Fibroblast of lung (primary cell): ENCODE measurements at regions not wholly inside any gene's neighbourhood (a gene's known extent, or its start where the extent isn't known, plus 50 kb on each side); places are given as distances from the start of the nearest gene placed in this dataset.

Experiments used
- DNase-seq, 2 donors: peaks; one replicate each; pipeline versions ENCODE4 v3.0.0 to v3.0.0-alpha.2; 2010; ENCODE audit warnings: low read depth in 2 of 2
- H2AFZ ChIP-seq: 2 replicates; pipeline ENCODE4 v1.5.1; 2012; ENCODE audit warnings: low read length, control low read depth, inconsistent platforms
- H3K27ac ChIP-seq: 2 replicates; pipeline ENCODE4 v1.5.1; 2011; ENCODE audit warnings: low read length, control low read depth; ENCODE audit not compliant: insufficient read depth
- H3K27me3 ChIP-seq: 2 replicates; pipeline ENCODE4 v1.5.1; 2011; ENCODE audit warnings: mild to moderate bottlenecking, low read length; ENCODE audit not compliant: control insufficient read depth, insufficient read depth
- H3K36me3 ChIP-seq: 2 replicates; pipeline ENCODE4 v1.5.1; 2011; ENCODE audit warnings: low read length; ENCODE audit not compliant: control insufficient read depth, insufficient read depth
- H3K4me1 ChIP-seq: 2 replicates; pipeline ENCODE4 v1.5.1; 2011; ENCODE audit warnings: low read length; ENCODE audit not compliant: control insufficient read depth, insufficient read depth; ENCODE audit errors: extremely low read depth
- H3K4me2 ChIP-seq: 2 replicates; pipeline ENCODE4 v1.5.1; 2011; ENCODE audit warnings: low read length, control low read depth; ENCODE audit not compliant: insufficient read depth; ENCODE audit errors: extremely low read depth
- H3K4me3 ChIP-seq, 4 experiments: fragments of 200-600 bp in 1 of 4; sonication (generic) in 1 of 4; replicated peaks in 1 of 4; 2 replicates each; pipeline ENCODE4 v1.5.1; 2011 to 2016; ENCODE audit warnings: low read length in 4 of 4, low read depth in 3 of 4, mild to moderate bottlenecking in 3 of 4, control low read depth in 2 of 4, inconsistent platforms in 1 of 4, mixed read lengths in 1 of 4; ENCODE audit not compliant: insufficient read depth in 1 of 4; ENCODE audit errors: control extremely low read depth in 1 of 4
- H3K79me2 ChIP-seq: 2 replicates; pipeline ENCODE4 v1.5.1; 2012; ENCODE audit warnings: mild to moderate bottlenecking, low read length, inconsistent platforms; ENCODE audit not compliant: control insufficient read depth, insufficient read depth
- H3K9ac ChIP-seq: 2 replicates; pipeline ENCODE4 v1.5.1; 2011; ENCODE audit warnings: mild to moderate bottlenecking, low read length, control low read depth; ENCODE audit not compliant: insufficient read depth
- H3K9me3 ChIP-seq: 2 replicates; pipeline ENCODE4 v1.5.1; 2012; ENCODE audit warnings: low read depth, low read length; ENCODE audit not compliant: control insufficient read depth, insufficient read depth
- H4K20me1 ChIP-seq: 2 replicates; pipeline ENCODE4 v1.5.1; 2011; ENCODE audit warnings: low read length; ENCODE audit not compliant: control insufficient read depth, insufficient read depth; ENCODE audit errors: extremely low read depth
- EZH2 ChIP-seq: IDR thresholded peaks from 2 replicates; pipeline ENCODE4 v1.5.1; 2012; ENCODE audit warnings: low read length, control low read depth, mild to moderate bottlenecking; ENCODE audit errors: missing control alignments
- TF ChIP-seq, protein P1 (sequence below), 2 donors: IDR thresholded peaks in 1 of 2; conservative IDR thresholded peaks in 1 of 2; 1 replicate in 1 of 2; 2 replicates in 1 of 2; pipeline ENCODE4 v1.5.1; 2011 to 2012; ENCODE audit warnings: low read length in 2 of 2, control low read depth in 1 of 2, inconsistent platforms in 1 of 2, low read depth in 1 of 2, mild to moderate bottlenecking in 1 of 2

DNA sequence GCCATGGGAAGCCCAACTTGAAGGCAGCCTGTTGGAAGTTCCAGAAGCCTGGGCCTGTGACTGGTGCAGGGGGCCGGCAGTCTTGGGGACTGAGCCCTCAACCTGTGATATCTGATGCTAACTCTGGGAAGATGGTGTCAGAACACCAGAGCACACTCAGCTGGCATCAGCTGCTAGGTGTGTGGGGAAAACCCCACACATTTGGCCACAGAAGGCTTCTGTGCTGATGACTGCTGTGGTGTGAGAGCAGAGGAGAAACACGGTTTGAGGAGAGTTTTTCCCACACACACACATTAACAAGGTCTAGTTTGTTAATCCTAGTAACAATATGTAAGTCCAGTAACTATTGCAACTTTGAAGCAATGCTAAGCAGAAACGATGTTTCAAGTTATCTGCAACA is 78.0 kb downstream of the PSMB1 start:
- TF ChIP-seq, protein P1, sequence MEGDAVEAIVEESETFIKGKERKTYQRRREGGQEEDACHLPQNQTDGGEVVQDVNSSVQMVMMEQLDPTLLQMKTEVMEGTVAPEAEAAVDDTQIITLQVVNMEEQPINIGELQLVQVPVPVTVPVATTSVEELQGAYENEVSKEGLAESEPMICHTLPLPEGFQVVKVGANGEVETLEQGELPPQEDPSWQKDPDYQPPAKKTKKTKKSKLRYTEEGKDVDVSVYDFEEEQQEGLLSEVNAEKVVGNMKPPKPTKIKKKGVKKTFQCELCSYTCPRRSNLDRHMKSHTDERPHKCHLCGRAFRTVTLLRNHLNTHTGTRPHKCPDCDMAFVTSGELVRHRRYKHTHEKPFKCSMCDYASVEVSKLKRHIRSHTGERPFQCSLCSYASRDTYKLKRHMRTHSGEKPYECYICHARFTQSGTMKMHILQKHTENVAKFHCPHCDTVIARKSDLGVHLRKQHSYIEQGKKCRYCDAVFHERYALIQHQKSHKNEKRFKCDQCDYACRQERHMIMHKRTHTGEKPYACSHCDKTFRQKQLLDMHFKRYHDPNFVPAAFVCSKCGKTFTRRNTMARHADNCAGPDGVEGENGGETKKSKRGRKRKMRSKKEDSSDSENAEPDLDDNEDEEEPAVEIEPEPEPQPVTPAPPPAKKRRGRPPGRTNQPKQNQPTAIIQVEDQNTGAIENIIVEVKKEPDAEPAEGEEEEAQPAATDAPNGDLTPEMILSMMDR (conservative IDR thresholded peaks at IDR 0.05 in 1 of 2, IDR thresholded peaks at IDR 0.05 in 1 of 2; ENCODE audit: low read depth in 1 of 2, low read length in 2 of 2): no peak
- TF ChIP-seq EZH2: no peak
- H3K9ac ChIP-seq: no peak overlapping the region
- no peaks in the 10 kb centered on the region for H3K9me3 ChIP-seq
- no peaks in the 10 kb centered on the region for H3K4me1 ChIP-seq
- no peak overlapping the region for H3K4me2 ChIP-seq
- DNase-seq: no peak
- no peaks in the 10 kb centered on the region for H3K27me3 ChIP-seq
- no peak overlapping the region for H3K27ac ChIP-seq
- H3K36me3 ChIP-seq: no peaks in the 10 kb centered on the region
- H2AFZ ChIP-seq: no peak overlapping the region
- H3K79me2 ChIP-seq: no peaks in the 10 kb centered on the region
- H3K4me3 ChIP-seq: no peak overlapping the region
- H4K20me1 ChIP-seq: no peaks in the 10 kb centered on the region

DNA sequence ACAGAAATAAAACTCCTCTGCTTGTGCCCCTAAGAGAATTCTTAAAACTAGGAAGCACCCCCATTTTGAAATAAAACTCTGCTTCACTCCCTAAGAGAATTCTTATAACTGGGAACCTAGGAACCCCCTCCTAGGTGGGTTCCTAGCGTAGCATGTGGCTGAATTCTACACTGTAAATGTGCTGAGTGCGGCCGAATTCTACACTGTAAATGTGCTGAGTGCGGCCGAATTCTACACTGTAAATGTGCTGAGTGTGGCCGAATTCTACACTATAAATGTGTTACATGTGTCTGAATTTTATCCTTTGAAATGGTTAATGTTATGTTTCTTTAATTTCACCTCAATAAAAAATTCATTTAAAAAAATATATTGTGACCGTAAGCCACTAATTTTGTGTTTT is 79.3 kb downstream of the PSMB1 start:
- Histone ChIP-seq H3K36me3 (no peaks in the 10 kb centered on the region), H3K4me3 (no peak overlapping the region), H3K9me3 (no peaks in the 10 kb centered on the region), H3K4me1 (no peaks in the 10 kb centered on the region), H3K9ac (no peak overlapping the region), H2AFZ (no peak overlapping the region), H3K79me2 (no peaks in the 10 kb centered on the region), H3K27ac (no peak overlapping the region), H3K27me3 (no peaks in the 10 kb centered on the region), H4K20me1 (no peaks in the 10 kb centered on the region), H3K4me2 (no peak overlapping the region)
- TF ChIP-seq EZH2: no peak
- TF ChIP-seq, protein P1 (conservative IDR thresholded peaks at IDR 0.05 in 1 of 2, IDR thresholded peaks at IDR 0.05 in 1 of 2; ENCODE audit: low read depth in 1 of 2, low read length in 2 of 2): no peak
- no peak for DNase-seq

DNA sequence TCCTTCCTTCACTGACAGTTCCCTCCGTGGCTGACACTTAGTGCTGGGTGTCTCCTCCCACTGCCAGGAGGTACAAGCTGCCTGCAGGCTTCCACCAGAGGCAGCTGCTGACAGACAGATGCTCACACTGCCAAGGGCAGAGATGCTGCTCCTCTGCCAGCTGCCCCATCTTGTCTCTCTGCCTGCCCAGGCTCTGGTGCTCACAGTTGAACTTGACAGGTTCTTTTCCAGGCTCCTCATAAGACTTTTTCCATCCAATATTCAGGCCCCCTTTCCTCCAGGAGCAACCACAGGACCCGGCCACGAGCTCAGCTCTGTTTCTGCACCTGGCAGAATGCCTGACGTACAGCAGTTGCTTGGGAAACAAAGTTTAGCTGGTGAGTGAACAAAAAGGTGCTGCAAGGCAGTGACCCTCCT is 79.8 kb downstream of the PSMB1 start:
- no peak overlapping the region for H3K4me2 ChIP-seq
- H3K36me3 ChIP-seq: no peaks in the 10 kb centered on the region
- no peak overlapping the region for H2AFZ ChIP-seq
- no peaks in the 10 kb centered on the region for H4K20me1 ChIP-seq
- no peak overlapping the region for H3K9ac ChIP-seq
- H3K27me3 ChIP-seq: no peaks in the 10 kb centered on the region
- no peaks in the 10 kb centered on the region for H3K79me2 ChIP-seq
- H3K4me1 ChIP-seq: no peaks in the 10 kb centered on the region
- no peak overlapping the region for H3K27ac ChIP-seq
- no peak for DNase-seq
- H3K4me3 ChIP-seq: no peak overlapping the region
- TF ChIP-seq EZH2: no peak
- TF ChIP-seq, protein P1 (conservative IDR thresholded peaks at IDR 0.05 in 1 of 2, IDR thresholded peaks at IDR 0.05 in 1 of 2; ENCODE audit: low read depth in 1 of 2, low read length in 2 of 2): no peak
- H3K9me3 ChIP-seq: no peaks in the 10 kb centered on the region
